H1 (cell line): ENCODE measurements at regions not wholly inside any gene's neighbourhood (a gene's known extent, or its start where the extent isn't known, plus 50 kb on each side); places are given as distances from the start of the nearest gene placed in this dataset.
"Not testable (repeated sequence)": the region's sequence is repeated elsewhere in the genome, so short reads cannot be mapped to it uniquely, and the experiment has no call there.

Experiments used
- CTCF ChIA-PET: fragments of 300-600 bp; sonication (Branson Sonifier 250); formaldehyde crosslinking; loops from one replicate; lab custom pipeline; 2021; ENCODE audit not compliant: partially characterized antibody; lab: Charles Lee
- POLR2A ChIA-PET: fragments of 300-600 bp; sonication (Branson Sonifier 250); formaldehyde crosslinking; loops from one replicate; lab custom pipeline; 2021; ENCODE audit warnings: inconsistent platforms; ENCODE audit not compliant: partially characterized antibody; lab: Charles Lee
- DNase-seq, 2 experiments: peaks; one replicate each; pipeline versions ENCODE4 v3.0.0 to v3.0.0-alpha.2; 2010 to 2022; ENCODE audit warnings: low spot score in 2 of 2, low read depth in 1 of 2, mixed read lengths in 1 of 2
- FAIRE-seq: peaks from 2 replicates; lab custom pipeline; 2011; peaks lifted over from hg19 to GRCh38; lab: Jason Lieb, UNC
- H2AFZ ChIP-seq: 2 replicates; pipeline ENCODE4 v1.8.1; 2012; ENCODE audit warnings: low read length, inconsistent platforms
- H2AK5ac ChIP-seq: 2 replicates; pipeline ENCODE4 v1.6.1; 2013; ENCODE audit warnings: low read depth, low read length
- H2BK120ac ChIP-seq: replicated peaks from 2 replicates; pipeline ENCODE3; 2013; ENCODE audit warnings: low read depth, low read length, inconsistent platforms
- H2BK12ac ChIP-seq: 2 replicates; pipeline ENCODE4 v1.6.1; 2013; ENCODE audit warnings: low read depth, low read length
- H2BK15ac ChIP-seq: 2 replicates; pipeline ENCODE4 v1.6.1; 2013; ENCODE audit warnings: low read length
- H2BK20ac ChIP-seq: 2 replicates; pipeline ENCODE4 v1.6.1; 2013; ENCODE audit warnings: low read length
- H2BK5ac ChIP-seq: 2 replicates; pipeline ENCODE4 v1.6.1; 2013; ENCODE audit warnings: low read depth, low read length
- H3K14ac ChIP-seq: 2 replicates; pipeline ENCODE4 v1.6.1; 2013; ENCODE audit warnings: inconsistent platforms; ENCODE audit not compliant: insufficient read length
- H3K18ac ChIP-seq: 2 replicates; pipeline ENCODE4 v1.6.1; 2013; ENCODE audit warnings: low read length; ENCODE audit errors: extremely low read depth
- H3K23ac ChIP-seq: 2 replicates; pipeline ENCODE4 v1.6.1; 2013; ENCODE audit warnings: inconsistent platforms; ENCODE audit not compliant: insufficient read length
- H3K23me2 ChIP-seq: 2 replicates; pipeline ENCODE4 v1.6.1; 2013; ENCODE audit warnings: low read depth, low read length
- H3K27ac ChIP-seq: 2 replicates; pipeline ENCODE4 v1.6.1; 2011; ENCODE audit warnings: low read depth, low read length, inconsistent platforms
- H3K27me3 ChIP-seq, 4 experiments: replicated peaks in 1 of 4; 1 replicate in 1 of 4; 2 replicates in 3 of 4; pipeline versions ENCODE4 v1.6.1 to v1.8.1; 2011 to 2013; ENCODE audit warnings: low read length in 3 of 4, mild to moderate bottlenecking in 3 of 4, inconsistent platforms in 2 of 4, mixed read lengths in 2 of 4, moderate library complexity in 1 of 4; ENCODE audit not compliant: control insufficient read depth in 3 of 4, insufficient read depth in 3 of 4; ENCODE audit errors: extremely low read depth in 1 of 4
- H3K36me3 ChIP-seq, 4 experiments: 2 replicates each; pipeline versions ENCODE4 v1.6.1 to v1.8.1; 2011 to 2013; ENCODE audit warnings: mild to moderate bottlenecking in 4 of 4, low read length in 3 of 4, moderate library complexity in 2 of 4, control low read depth in 1 of 4, inconsistent platforms in 1 of 4; ENCODE audit not compliant: insufficient read depth in 4 of 4, control insufficient read depth in 2 of 4
- H3K4ac ChIP-seq: replicated peaks from 2 replicates; pipeline ENCODE3; 2013; ENCODE audit warnings: low read length, low read depth, mixed read lengths, inconsistent platforms; ENCODE audit not compliant: insufficient read length
- H3K4me1 ChIP-seq, 4 experiments: replicated peaks in 1 of 4; 1 replicate in 1 of 4; 2 replicates in 3 of 4; pipeline versions ENCODE4 v1.6.1 to v1.8.1; 2011 to 2013; ENCODE audit warnings: low read length in 3 of 4, inconsistent platforms in 2 of 4, mixed read lengths in 1 of 4; ENCODE audit not compliant: insufficient read depth in 4 of 4, control insufficient read depth in 3 of 4
- H3K4me2 ChIP-seq, 2 experiments: 2 replicates each; pipeline versions ENCODE4 v1.6.1 to v1.8.1; 2011 to 2013; ENCODE audit warnings: low read depth in 2 of 2, low read length in 2 of 2, control low read depth in 1 of 2, inconsistent platforms in 1 of 2, mild to moderate bottlenecking in 1 of 2; ENCODE audit not compliant: insufficient read depth in 1 of 2
- H3K4me3 ChIP-seq, 4 experiments: fragments of 200-600, 300-600 bp in 1 of 4; sonication (generic), shearing (Covaris generic), sonication (Bioruptor Twin) in 1 of 4; 2 replicates each; pipeline versions ENCODE4 v1.5.1 to v1.8.1; 2011 to 2016; ENCODE audit warnings: low read length in 4 of 4, low read depth in 3 of 4, control low read depth in 2 of 4, inconsistent platforms in 2 of 4, mild to moderate bottlenecking in 2 of 4, mixed read lengths in 1 of 4, moderate library complexity in 1 of 4; ENCODE audit not compliant: insufficient read depth in 2 of 4; ENCODE audit errors: extremely low read depth in 1 of 4
- H3K56ac ChIP-seq: replicated peaks from 2 replicates; pipeline ENCODE3; 2013; ENCODE audit warnings: low read depth, mild to moderate bottlenecking, mixed read lengths, low read length, inconsistent platforms; ENCODE audit not compliant: insufficient read length
- H3K79me1 ChIP-seq: 2 replicates; pipeline ENCODE4 v1.6.1; 2013; ENCODE audit warnings: low read depth, low read length, control low read depth
- H3K79me2 ChIP-seq, 2 experiments: 2 replicates each; pipeline versions ENCODE4 v1.6.1 to v1.8.1; 2012 to 2013; ENCODE audit warnings: low read length in 2 of 2, mild to moderate bottlenecking in 2 of 2, inconsistent platforms in 1 of 2; ENCODE audit not compliant: insufficient read depth in 2 of 2, control insufficient read depth in 1 of 2
- H3K9ac ChIP-seq, 4 experiments: replicated peaks in 1 of 4; 1 replicate in 1 of 4; 2 replicates in 3 of 4; pipeline versions ENCODE4 v1.6.1 to v1.8.1; 2011 to 2013; ENCODE audit warnings: low read depth in 3 of 4, low read length in 3 of 4, control low read depth in 2 of 4, mild to moderate bottlenecking in 2 of 4, moderate library complexity in 2 of 4, inconsistent platforms in 1 of 4; ENCODE audit errors: extremely low read depth in 1 of 4
- H3K9me3 ChIP-seq, 2 experiments: 2 replicates each; pipeline versions ENCODE4 v1.6.1 to v1.8.1; 2012 to 2013; ENCODE audit warnings: mild to moderate bottlenecking in 2 of 2, moderate library complexity in 2 of 2, control low read depth in 1 of 2, inconsistent platforms in 1 of 2, low read depth in 1 of 2, low read length in 1 of 2, mixed read lengths in 1 of 2; ENCODE audit not compliant: insufficient read depth in 2 of 2
- H4K20me1 ChIP-seq, 2 experiments: replicated peaks in 1 of 2; 2 replicates each; pipeline versions ENCODE3 to v1.8.1; 2011 to 2013; ENCODE audit warnings: inconsistent platforms in 2 of 2, low read length in 2 of 2, mild to moderate bottlenecking in 1 of 2; ENCODE audit not compliant: insufficient read depth in 2 of 2, control insufficient read depth in 1 of 2
- H4K5ac ChIP-seq: 2 replicates; pipeline ENCODE4 v1.6.1; 2013; ENCODE audit warnings: low read length, low read depth, mixed read lengths, inconsistent platforms; ENCODE audit not compliant: insufficient read length
- H4K8ac ChIP-seq: 2 replicates; pipeline ENCODE4 v1.8.0; 2013; ENCODE audit warnings: mild to moderate bottlenecking, moderate library complexity, low read length, inconsistent platforms; ENCODE audit not compliant: insufficient read depth; ENCODE audit errors: extremely low read depth
- H4K91ac ChIP-seq: replicated peaks from 2 replicates; pipeline ENCODE3; 2013; ENCODE audit warnings: low read length, mixed read lengths, inconsistent platforms; ENCODE audit not compliant: insufficient read length
- WGBS, 2 experiments: shearing (Covaris generic) in 1 of 2; methylation state at CpG; one replicate each; pipeline versions ENCODE4 v1.1.6 to v1.1.7; 2013 to 2015; ENCODE audit warnings: low lambda C conversion rate in 2 of 2, mixed read lengths in 2 of 2, inconsistent platforms in 1 of 2, low coverage in 1 of 2, missing lambda C conversion rate in 1 of 2; ENCODE audit not compliant: insufficient replicate concordance in 2 of 2, insufficient coverage in 1 of 2, insufficient read length in 1 of 2; ENCODE audit errors: extremely low coverage in 1 of 2, missing lambda C conversion rate in 1 of 2; 5-methylcytosine and 5-hydroxymethylcytosine counted together

- H2BK5ac ChIP-seq, H3K9me3 ChIP-seq, H2AK5ac ChIP-seq, CTCF ChIA-PET, H2BK15ac ChIP-seq, H4K5ac ChIP-seq, H2BK20ac ChIP-seq, H3K4me1 ChIP-seq, H3K14ac ChIP-seq, POLR2A ChIA-PET, H3K23ac ChIP-seq, H3K36me3 ChIP-seq, H4K20me1 ChIP-seq, H4K91ac ChIP-seq, H3K27me3 ChIP-seq, H2BK12ac ChIP-seq, H3K4ac ChIP-seq, H2BK120ac ChIP-seq, H3K79me1 ChIP-seq, H3K18ac ChIP-seq, H3K56ac ChIP-seq, H3K79me2 ChIP-seq, DNase-seq, H4K8ac ChIP-seq, H3K9ac ChIP-seq, H3K4me3 ChIP-seq, H2AFZ ChIP-seq, H3K4me2 ChIP-seq, H3K23me2 ChIP-seq, H3K27ac ChIP-seq, FAIRE-seq: not testable (repeated sequence)
- 92% methylated on average over 5 of the region's 5 CpGs; no CpG with 5 or more reads in 1 of the 2 experiments for WGBS, 2 experiments
These were observed 227.9 kb upstream of the CWC22 start for GRCh38 chr2:180234991-180235390.
